KMS-11 (cell line): ENCODE measurements at regions not wholly inside any gene's neighbourhood (a gene's known extent, or its start where the extent isn't known, plus 50 kb on each side); places are given as distances from the start of the nearest gene placed in this dataset.
"Not testable (repeated sequence)": the region's sequence is repeated elsewhere in the genome, so short reads cannot be mapped to it uniquely, and the experiment has no call there.

Source experiments
- H2AFZ ChIP-seq: fragments of 200-600 bp; sonication (generic); 2 replicates; pipeline ENCODE4 v1.6.1; 2016; ENCODE audit warnings: antibody characterized with exemption, mixed run types, low read depth
- H3K27ac ChIP-seq: fragments of 200-600 bp; sonication (generic); 2 replicates; pipeline ENCODE4 v1.6.1; 2016; ENCODE audit warnings: mild to moderate bottlenecking, mixed run types
- H3K27me3 ChIP-seq: fragments of 200-600 bp; sonication (generic); 2 replicates; pipeline ENCODE4 v1.6.1; 2017; ENCODE audit warnings: mild to moderate bottlenecking, low read depth, mixed run types, moderate library complexity; ENCODE audit not compliant: insufficient read depth
- H3K36me3 ChIP-seq: fragments of 200-600 bp; sonication (generic); 2 replicates; pipeline ENCODE4 v1.6.1; 2017; ENCODE audit warnings: mild to moderate bottlenecking, mixed run types; ENCODE audit not compliant: insufficient read depth
- H3K4me1 ChIP-seq: fragments of 200-600 bp; sonication (generic); 2 replicates; pipeline ENCODE4 v1.6.1; 2016; ENCODE audit warnings: mild to moderate bottlenecking, low read depth, mixed run types; ENCODE audit not compliant: poor library complexity, severe bottlenecking
- H3K4me2 ChIP-seq: fragments of 200-600 bp; sonication (generic); 2 replicates; pipeline ENCODE4 v1.7.0; 2016; ENCODE audit warnings: mild to moderate bottlenecking, mixed run types
- H3K4me3 ChIP-seq: fragments of 200-600 bp; sonication (generic); IDR thresholded peaks from 2 replicates; pipeline ENCODE4 v1.6.1; 2017; ENCODE audit warnings: low read depth, low read length, mixed read lengths; ENCODE audit not compliant: insufficient read depth
- H3K79me2 ChIP-seq: fragments of 200-600 bp; sonication (generic); 2 replicates; pipeline ENCODE4 v1.6.1; 2016; ENCODE audit warnings: low read depth, mixed run types; ENCODE audit not compliant: insufficient read depth
- H3K9ac ChIP-seq: fragments of 200-600 bp; sonication (generic); 2 replicates; pipeline ENCODE4 v1.6.1; 2016; ENCODE audit warnings: mild to moderate bottlenecking, mixed run types
- H4K20me1 ChIP-seq: fragments of 200-600 bp; sonication (generic); 2 replicates; pipeline ENCODE4 v1.6.1; 2016; ENCODE audit warnings: mild to moderate bottlenecking, mixed run types; ENCODE audit not compliant: insufficient read depth
- CTCF ChIP-seq: fragments of 200-600 bp; sonication (generic); conservative IDR thresholded peaks from 2 replicates; pipeline ENCODE4 v1.6.1; 2017; ENCODE audit warnings: low read depth, mild to moderate bottlenecking, antibody characterized with exemption, low read length, moderate library complexity, mixed read lengths

GRCh38 chr18:55974521-55974920 is 386.5 kb upstream of the TCF4 start:
- Histone ChIP-seq H3K9ac (no peak overlapping the region), H3K36me3 (no peaks in the 10 kb centered on the region), H2AFZ (no peak overlapping the region), H3K4me2 (no peak overlapping the region), H3K79me2 (no peaks in the 10 kb centered on the region), H3K27ac (no peak overlapping the region), H3K4me1 (no peaks in the 10 kb centered on the region), H4K20me1 (no peaks in the 10 kb centered on the region), H3K27me3 (no peaks in the 10 kb centered on the region), H3K4me3 (no peak overlapping the region)
- no peak for TF ChIP-seq CTCF

GRCh38 chr18:55968550-55968949 is 380.6 kb upstream of the TCF4 start:
- Histone ChIP-seq H3K27me3 (no peaks in the 10 kb centered on the region), H3K4me2 (no peak overlapping the region), H3K27ac (no peak overlapping the region), H3K4me3 (no peak overlapping the region), H2AFZ (no peak overlapping the region), H3K79me2 (no peaks in the 10 kb centered on the region), H3K9ac (no peak overlapping the region), H4K20me1 (no peaks in the 10 kb centered on the region), H3K36me3 (no peaks in the 10 kb centered on the region), H3K4me1 (no peaks in the 10 kb centered on the region)
- TF ChIP-seq CTCF, result no peak

- H2AFZ ChIP-seq, result no peak overlapping the region
- no peaks in the 10 kb centered on the region for H3K27me3 ChIP-seq
- H3K79me2 ChIP-seq, result no peaks in the 10 kb centered on the region
- H3K9ac ChIP-seq, result no peak overlapping the region
- no peaks in the 10 kb centered on the region for H3K4me1 ChIP-seq
- no peak overlapping the region for H3K27ac ChIP-seq
- H3K4me2 ChIP-seq, result no peak overlapping the region
- no peak overlapping the region for H3K4me3 ChIP-seq
- no peaks in the 10 kb centered on the region for H3K36me3 ChIP-seq
- no peak for TF ChIP-seq CTCF
- H4K20me1 ChIP-seq, result no peaks in the 10 kb centered on the region
These were observed 379.0 kb upstream of the TCF4 start for GRCh38 chr18:55967019-55967418.

GRCh38 chr18:55964171-55964570 is 376.2 kb upstream of the TCF4 start:
- Histone ChIP-seq H3K4me3 (no peak overlapping the region), H4K20me1 (no peaks in the 10 kb centered on the region), H3K27me3 (no peaks in the 10 kb centered on the region), H3K4me1 (no peaks in the 10 kb centered on the region), H3K27ac (no peak overlapping the region), H3K79me2 (no peaks in the 10 kb centered on the region), H3K9ac (no peak overlapping the region), H3K4me2 (no peak overlapping the region), H2AFZ (no peak overlapping the region), H3K36me3 (no peaks in the 10 kb centered on the region)
- TF ChIP-seq CTCF, result no peak

- no peak overlapping the region for H2AFZ ChIP-seq
- no peak for TF ChIP-seq CTCF
These were observed 365.3 kb upstream of the TCF4 start for GRCh38 chr18:55953326-55953725.

GRCh38 chr18:55951738-55952137 is 363.7 kb upstream of the TCF4 start:
- H3K9ac ChIP-seq, H3K36me3 ChIP-seq, H3K27ac ChIP-seq, H3K4me3 ChIP-seq, H2AFZ ChIP-seq, H3K79me2 ChIP-seq, H3K27me3 ChIP-seq, H4K20me1 ChIP-seq, H3K4me2 ChIP-seq, H3K4me1 ChIP-seq: not testable (repeated sequence)

More at GRCh38 chr18:55953326-55953725, 365.3 kb upstream of the TCF4 start:
- Histone ChIP-seq H3K27me3 (no peaks in the 10 kb centered on the region), H3K4me2 (no peak overlapping the region), H3K4me3 (no peak overlapping the region), H3K27ac (no peak overlapping the region), H4K20me1 (no peaks in the 10 kb centered on the region), H3K79me2 (no peaks in the 10 kb centered on the region), H3K4me1 (no peaks in the 10 kb centered on the region), H3K9ac (no peak overlapping the region), H3K36me3 (no peaks in the 10 kb centered on the region)
